Neuronal stem cell (in vitro differentiated cells): ENCODE measurements at regions not wholly inside any gene's neighbourhood (a gene's known extent, or its start where the extent isn't known, plus 50 kb on each side); places are given as distances from the start of the nearest gene placed in this dataset.
"Not testable (repeated sequence)": the region's sequence is repeated elsewhere in the genome, so short reads cannot be mapped to it uniquely, and the experiment has no call there.

ENCODE experiments used
- DNase-seq: peaks from one replicate; pipeline ENCODE4 v3.0.0-alpha.2; 2013; ENCODE audit warnings: low spot score
- H2AFZ ChIP-seq: one replicate; pipeline ENCODE4 v1.6.1; 2013; ENCODE audit warnings: mild to moderate bottlenecking, low read length, inconsistent platforms
- H2AK5ac ChIP-seq: 2 replicates; pipeline ENCODE4 v1.6.1; 2013; ENCODE audit warnings: low read depth, mild to moderate bottlenecking, inconsistent platforms, low read length, moderate library complexity, mixed read lengths
- H2BK120ac ChIP-seq: 2 replicates; pipeline ENCODE4 v1.6.1; 2013; ENCODE audit warnings: low read depth, mild to moderate bottlenecking, inconsistent platforms, low read length, moderate library complexity, mixed read lengths
- H2BK12ac ChIP-seq: one replicate; pipeline ENCODE4 v1.6.1; 2013; ENCODE audit warnings: low read length, inconsistent platforms
- H2BK15ac ChIP-seq: 2 replicates; pipeline ENCODE4 v1.6.1; 2013; ENCODE audit warnings: mild to moderate bottlenecking, low read length, inconsistent platforms, mixed read lengths
- H2BK5ac ChIP-seq: one replicate; pipeline ENCODE4 v1.6.1; 2013; ENCODE audit warnings: inconsistent platforms, mild to moderate bottlenecking, low read length, moderate library complexity
- H3K14ac ChIP-seq: one replicate; pipeline ENCODE4 v1.6.1; 2013; ENCODE audit warnings: low read length, inconsistent platforms
- H3K18ac ChIP-seq: 2 replicates; pipeline ENCODE4 v1.6.1; 2013; ENCODE audit warnings: low read length, inconsistent platforms
- H3K23ac ChIP-seq: 2 replicates; pipeline ENCODE4 v1.6.1; 2013; ENCODE audit warnings: low read depth, mild to moderate bottlenecking, mixed read lengths, low read length, inconsistent platforms; ENCODE audit not compliant: poor library complexity
- H3K27ac ChIP-seq: replicated peaks from 3 replicates; pipeline ENCODE4 v1.5.1; 2013; ENCODE audit warnings: low read length, inconsistent platforms
- H3K27me3 ChIP-seq, 3 experiments: 2 replicates each; pipeline ENCODE4 v1.6.1; 2013; ENCODE audit warnings: low read length in 3 of 3, mild to moderate bottlenecking in 2 of 3, inconsistent platforms in 1 of 3, low read depth in 1 of 3, mixed read lengths in 1 of 3, moderate library complexity in 1 of 3; ENCODE audit not compliant: control insufficient read depth in 3 of 3, insufficient read depth in 3 of 3
- H3K36me3 ChIP-seq, 2 donors: replicated peaks in 1 of 2; 2 replicates each; pipeline ENCODE4 v1.6.1; 2013; ENCODE audit warnings: low read length in 2 of 2; ENCODE audit not compliant: control insufficient read depth in 2 of 2, insufficient read depth in 2 of 2
- H3K4ac ChIP-seq: 2 replicates; pipeline ENCODE4 v1.6.1; 2013; ENCODE audit warnings: inconsistent platforms, mild to moderate bottlenecking, low read length, moderate library complexity
- H3K4me1 ChIP-seq, 2 donors: 1 replicate in 1 of 2; 2 replicates in 1 of 2; pipeline ENCODE4 v1.6.1; 2013; ENCODE audit warnings: low read length in 2 of 2, low read depth in 1 of 2; ENCODE audit not compliant: control insufficient read depth in 2 of 2, insufficient read depth in 1 of 2
- H3K4me2 ChIP-seq: one replicate; pipeline ENCODE4 v1.6.1; 2013; ENCODE audit warnings: mild to moderate bottlenecking, low read length, inconsistent platforms; ENCODE audit not compliant: insufficient read depth, poor library complexity, severe bottlenecking
- H3K4me3 ChIP-seq, 2 donors: 2 replicates each; pipeline ENCODE4 v1.5.1; 2013; ENCODE audit warnings: low read length in 2 of 2, mild to moderate bottlenecking in 2 of 2, inconsistent platforms in 1 of 2, moderate library complexity in 1 of 2
- H3K79me1 ChIP-seq: one replicate; pipeline ENCODE4 v1.6.1; 2013; ENCODE audit warnings: low read depth, mild to moderate bottlenecking, inconsistent platforms, low read length, moderate library complexity
- H3K9ac ChIP-seq: one replicate; pipeline ENCODE4 v1.6.1; 2013; ENCODE audit warnings: mild to moderate bottlenecking, low read depth, low read length, inconsistent platforms; ENCODE audit not compliant: poor library complexity
- H3K9me3 ChIP-seq, 2 donors: replicated peaks in 1 of 2; 2 replicates each; pipeline versions ENCODE3 to v1.6.1; 2013; ENCODE audit warnings: low read length in 2 of 2, mild to moderate bottlenecking in 2 of 2, inconsistent platforms in 1 of 2, low read depth in 1 of 2, mixed read lengths in 1 of 2, moderate library complexity in 1 of 2; ENCODE audit not compliant: control insufficient read depth in 2 of 2, insufficient read depth in 1 of 2
- H4K8ac ChIP-seq: one replicate; pipeline ENCODE4 v1.6.1; 2013; ENCODE audit warnings: low read depth, mild to moderate bottlenecking, inconsistent platforms, low read length, moderate library complexity
- H4K91ac ChIP-seq: one replicate; pipeline ENCODE4 v1.6.1; 2013; ENCODE audit warnings: low read length, low read depth, mild to moderate bottlenecking, inconsistent platforms; ENCODE audit not compliant: poor library complexity
- WGBS, 2 donors: extraction: QIAGEN DNeasy Blood & Tissue Kit; methylation state at CpG; one replicate each; pipeline ENCODE4 v1.1.7; 2013; ENCODE audit warnings: missing lambda C conversion rate in 2 of 2, mixed read lengths in 1 of 2; ENCODE audit not compliant: insufficient read length in 2 of 2, insufficient replicate concordance in 1 of 2; ENCODE audit errors: extremely low coverage in 2 of 2; 5-methylcytosine and 5-hydroxymethylcytosine counted together

- Histone ChIP-seq H2BK5ac (peak overlapping the region; percentile 88), H2AFZ (peak overlapping the region; percentile 78), H2AK5ac (peak overlapping the region; percentile 99), H2BK15ac (peak overlapping the region; percentile 76), H3K27ac (peak overlapping the region; percentile 16), H3K14ac (no peak overlapping the region), H3K27me3 (no peaks in the 10 kb centered on the region), H3K4me2 (peak overlapping the region; percentile 64), H3K23ac (no peak overlapping the region), H3K9me3 (no peaks in the 10 kb centered on the region), H3K4ac (no peak overlapping the region), H3K9ac (no peak overlapping the region), H4K91ac (peak overlapping the region; percentile 11), H3K4me1 (peaks cover 37 to 42% of the 10 kb centered on the region in 2 donors), H3K36me3 (no peaks in the 10 kb centered on the region), H3K79me1 (no peaks in the 10 kb centered on the region), H3K4me3 (peak overlapping the region; percentile 22 to 26), H3K18ac (peak overlapping the region; percentile 98), H2BK12ac (peak overlapping the region; percentile 87), H2BK120ac (peak overlapping the region; percentile 98), H4K8ac (no peak overlapping the region)
- no peak for DNase-seq
- WGBS, 2 donors: no CpG with 5 or more reads among the region's 47 CpGs
Measured at GRCh38 chr1:54474310-54475251, 68.4 kb upstream of the SSBP3 start.

DNA sequence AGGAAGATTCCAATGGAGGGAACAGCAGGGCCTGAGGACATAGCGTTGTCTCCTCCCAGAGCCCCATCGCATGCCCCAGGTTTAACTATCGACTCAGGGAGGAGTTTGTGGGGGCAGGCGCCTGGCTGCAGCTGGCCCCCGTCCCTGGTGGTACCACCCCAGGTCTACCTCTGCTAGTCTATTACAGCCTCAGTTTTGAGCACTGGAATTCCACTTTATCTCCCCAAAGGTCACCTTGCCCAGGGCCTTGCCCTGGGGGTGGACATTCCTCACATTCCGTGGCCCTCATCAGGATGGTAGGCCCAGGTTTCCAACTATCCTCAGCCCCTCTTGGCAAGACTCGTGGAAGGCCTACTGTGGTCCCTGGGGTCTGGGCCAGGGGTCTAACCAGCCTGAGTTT is 65.4 kb upstream of the SSBP3 start:
- Histone ChIP-seq H3K4ac (no peak overlapping the region), H3K9me3 (no peaks in the 10 kb centered on the region), H4K8ac (no peak overlapping the region), H4K91ac (no peak overlapping the region), H3K14ac (peak overlapping the region; percentile 6), H2AK5ac (peak overlapping the region; percentile 77), H3K79me1 (no peaks in the 10 kb centered on the region), H3K23ac (peak overlapping the region; percentile 44), H2BK12ac (peak overlapping the region; percentile 46), H3K36me3 (no peaks in the 10 kb centered on the region), H2BK120ac (peak overlapping the region; percentile 44), H3K27me3 (no peaks in the 10 kb centered on the region), H2BK5ac (no peak overlapping the region), H3K9ac (no peak overlapping the region), H3K4me2 (no peak overlapping the region), H2BK15ac (peak overlapping the region; percentile 93), H3K18ac (peak overlapping the region; percentile 31), H3K4me3 (no peak overlapping the region), H2AFZ (no peak overlapping the region), H3K4me1 (peaks cover 25 to 30% of the 10 kb centered on the region in 2 donors), H3K27ac (no peak overlapping the region)
- no peak for DNase-seq
- WGBS, 2 donors: no CpG with 5 or more reads among the region's 7 CpGs

DNA sequence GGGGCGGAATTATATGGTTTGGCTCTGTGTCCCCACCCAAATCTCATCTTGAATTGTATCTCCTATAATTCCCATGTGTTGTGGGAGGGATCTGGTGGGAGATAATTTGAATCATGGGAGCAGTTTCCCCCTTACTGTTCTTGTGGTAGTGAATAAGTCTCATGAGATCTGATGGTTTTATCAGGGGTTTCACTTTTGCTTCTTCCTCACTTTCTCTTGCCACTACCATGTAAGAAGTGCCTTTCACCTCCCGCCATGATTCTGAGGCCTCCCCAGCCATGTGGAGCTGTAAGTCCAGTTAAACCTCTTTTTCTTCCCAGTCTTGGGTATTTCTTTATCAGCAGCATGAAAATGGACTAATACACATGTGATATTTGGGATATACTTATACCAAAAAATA is 63.2 kb upstream of the SSBP3 start:
- not testable (repeated sequence) for H3K14ac ChIP-seq, H4K91ac ChIP-seq, H3K4me3 ChIP-seq, H2AK5ac ChIP-seq, DNase-seq, H3K79me1 ChIP-seq, H3K36me3 ChIP-seq, H3K27me3 ChIP-seq, H3K27ac ChIP-seq, H2BK12ac ChIP-seq, H3K4ac ChIP-seq, H2AFZ ChIP-seq, H3K23ac ChIP-seq, H3K9ac ChIP-seq, H2BK5ac ChIP-seq, H2BK15ac ChIP-seq, H3K4me2 ChIP-seq, H2BK120ac ChIP-seq, H4K8ac ChIP-seq, H3K18ac ChIP-seq, H3K9me3 ChIP-seq
- H3K4me1 ChIP-seq: peaks cover 19% of the 10 kb centered on the region in 2 donors
- WGBS, 2 donors: no CpG with 5 or more reads among the region's 2 CpGs

GRCh38 chr1:54468288-54469084 is 62.3 kb upstream of the SSBP3 start:
- not testable (repeated sequence) for H3K4me2 ChIP-seq, H3K27me3 ChIP-seq, H3K9ac ChIP-seq, H3K9me3 ChIP-seq, H3K14ac ChIP-seq, H2BK12ac ChIP-seq, H2AFZ ChIP-seq, H3K79me1 ChIP-seq, H3K27ac ChIP-seq, H4K91ac ChIP-seq, H2BK5ac ChIP-seq, H3K4ac ChIP-seq, H3K4me3 ChIP-seq, H2BK120ac ChIP-seq, H3K36me3 ChIP-seq, H3K23ac ChIP-seq, H4K8ac ChIP-seq, DNase-seq, H2BK15ac ChIP-seq
- peaks cover 17 to 23% of the 10 kb centered on the region in 2 donors for H3K4me1 ChIP-seq
- H3K18ac ChIP-seq: peak overlapping the region; percentile 41
- H2AK5ac ChIP-seq: peak overlapping the region; percentile 58
- WGBS, 2 donors: no CpG with 5 or more reads among the region's 5 CpGs
